ENCODE measurements at regions not wholly inside any gene's neighbourhood (a gene's known extent, or its start where the extent isn't known, plus 50 kb on each side); places are given as distances from the start of the nearest gene placed in this dataset.

DNA sequence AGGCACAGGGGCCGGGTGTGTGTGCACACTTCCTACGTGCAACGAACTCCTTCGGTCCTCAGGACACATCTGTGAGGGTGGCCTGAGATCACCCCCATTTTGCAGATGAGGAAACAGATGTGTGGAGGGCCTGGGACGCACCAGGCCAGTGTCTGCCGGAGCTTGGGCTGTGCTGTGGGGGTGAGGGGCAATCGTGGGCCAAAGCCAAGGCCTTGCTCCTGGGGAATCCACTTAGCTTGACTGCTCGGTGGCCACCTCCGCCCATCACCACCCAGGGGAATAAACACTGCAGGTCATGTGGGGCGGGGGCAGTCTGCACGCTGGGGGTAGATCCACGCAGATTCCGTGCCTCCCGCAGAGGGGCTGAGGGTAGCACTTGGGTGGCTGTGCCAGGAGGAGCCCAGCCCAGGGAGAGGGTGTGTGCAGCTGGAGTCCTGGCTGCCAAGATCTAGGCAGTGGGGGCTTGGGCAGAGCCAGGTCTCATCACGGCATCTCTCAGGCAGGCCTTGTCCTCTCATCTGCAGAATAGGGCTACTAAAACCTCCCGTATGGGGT is 70.8 kb upstream of the EN2 start:
- CTCF ChIA-PET (ENCODE audit: low intra/inter-chr PET ratio, low total read pairs) = no interaction called here

GRCh38 chr7:155388561-155388960 is 69.4 kb upstream of the EN2 start:
- BruUV-seq (replicated peaks) = no TSS peak
- ATAC-seq (no peak), FAIRE-seq (no peak), DNase-seq (ENCODE audit: low spot score) (no peak)
- H3K27me3 ChIP-seq (ENCODE audit: control insufficient read depth in 1 of 2, insufficient read depth in 2 of 2, low read length in 2 of 2) = peaks cover 4 to 71% of the 10 kb centered on the region in 2 experiments; a peak in 4 of 5 replicates
- peaks cover 22% of the 10 kb centered on the region for H3K4me1 ChIP-seq (ENCODE audit: insufficient read depth, low read length)
- H3K79me2 ChIP-seq (ENCODE audit: insufficient read depth, low read length) = no peaks in the 10 kb centered on the region
- no peaks in the 10 kb centered on the region for H3K9me3 ChIP-seq (ENCODE audit: low read length)
- no peaks in the 10 kb centered on the region for H3K36me3 ChIP-seq (replicated peaks in 1 of 2; ENCODE audit: control insufficient read depth in 1 of 2, insufficient read depth in 2 of 2, low read length in 2 of 2)
- in situ Hi-C loops (cut with HindIII; ENCODE audit: extremely low pct_ligation_motif_present, low pct_unique_long_range_greater_than_20kb) (loop anchor here (25.0 kb wide), 1 partner anchor 374 kb away; no protein-coding TSS in a partner anchor), intact Hi-C loops (cut with micrococcal nuclease; ENCODE audit: unreplicated experiment) (loop anchor here (10.0 kb wide), 1 partner anchor 376 kb away; no protein-coding TSS in a partner anchor)
- H3K27ac ChIP-seq (ENCODE audit: extremely low read length, insufficient read depth, low read length) = no peak overlapping the region
- WGBS (ENCODE audit: low lambda C conversion rate) = 34% methylated on average over 6 of the region's 11 CpGs
- H3K9ac ChIP-seq (ENCODE audit: insufficient read depth, low read depth, low read length) = no peak overlapping the region
- POLR2A ChIA-PET = no interaction called here
- H4K20me1 ChIP-seq (ENCODE audit: insufficient read depth, low read length) = no peaks in the 10 kb centered on the region
- H3K4me3 ChIP-seq (replicated peaks in 1 of 3; ENCODE audit: insufficient read depth in 1 of 3, low read depth in 2 of 3, low read length in 3 of 3) = no peak overlapping the region
- H3K4me2 ChIP-seq (ENCODE audit: low read depth, low read length) = no peak overlapping the region
- no peak overlapping the region for H2AFZ ChIP-seq (ENCODE audit: low read length)
- CTCF ChIA-PET (ENCODE audit: low intra/inter-chr PET ratio, low total read pairs) = no interaction called here
- no peak for TF ChIP-seq ZBTB7A (CRISPR knock-in tag; IDR thresholded peaks at IDR 0.05)
- no peak for TF ChIP-seq GTF3A (CRISPR knock-in tag; conservative IDR thresholded peaks at IDR 0.05)
- no peak for TF ChIP-seq ZNF260 (CRISPR knock-in tag; IDR thresholded peaks at IDR 0.05; ENCODE audit: borderline replicate concordance, low read depth)
- TF ChIP-seq ZNF616 (CRISPR knock-in tag; IDR thresholded peaks at IDR 0.05; ENCODE audit: low read depth) = no peak
- TF ChIP-seq, protein P1, sequence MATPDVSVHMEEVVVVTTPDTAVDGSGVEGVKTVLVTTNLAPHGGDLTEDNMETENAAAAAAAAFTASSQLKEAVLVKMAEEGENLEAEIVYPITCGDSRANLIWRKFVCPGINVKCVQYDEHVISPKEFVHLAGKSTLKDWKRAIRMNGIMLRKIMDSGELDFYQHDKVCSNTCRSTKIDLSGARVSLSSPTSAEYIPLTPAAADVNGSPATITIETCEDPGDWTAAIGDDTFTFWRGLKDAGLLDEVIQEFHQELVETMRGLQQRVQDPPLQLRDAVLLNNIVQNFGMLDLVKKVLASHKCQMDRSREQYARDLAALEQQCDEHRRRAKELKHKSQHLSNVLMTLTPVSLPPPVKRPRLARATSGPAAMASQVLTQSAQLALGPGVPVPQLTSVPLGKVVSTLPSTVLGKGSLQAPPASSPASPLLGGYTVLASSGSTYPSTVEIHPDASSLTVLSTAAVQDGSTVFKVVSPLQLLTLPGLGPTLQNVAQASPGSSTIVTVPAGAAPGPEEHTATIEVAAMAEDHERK (CRISPR knock-in tag; IDR thresholded peaks at IDR 0.05; ENCODE audit: low read depth) = no peak
- TF ChIP-seq FOXO4 (CRISPR knock-in tag; conservative IDR thresholded peaks at IDR 0.05) = no peak
- no peak for TF ChIP-seq PRPF4 (IDR thresholded peaks at IDR 0.05; ENCODE audit: low read depth, low read length, poor library complexity, severe bottlenecking)
- no peak for TF ChIP-seq FLYWCH1 (CRISPR knock-in tag; IDR thresholded peaks at IDR 0.05)
- TF ChIP-seq CBX2 (IDR thresholded peaks at IDR 0.05; ENCODE audit: low read depth, low read length) = no peak
- no peak for TF ChIP-seq CBX2 (CRISPR knock-in tag; IDR thresholded peaks at IDR 0.05; ENCODE audit: low read depth)
- no peak for TF ChIP-seq ZNF572 (CRISPR knock-in tag; IDR thresholded peaks at IDR 0.05)
- no peak for TF ChIP-seq ZNF20 (CRISPR knock-in tag; IDR thresholded peaks at IDR 0.05)
- no peak for TF ChIP-seq ZNF282 (IDR thresholded peaks at IDR 0.05; ENCODE audit: partially characterized antibody)

More for the DNA sequence above, 70.8 kb upstream of the EN2 start:
- Histone ChIP-seq H3K4me1 (ENCODE audit: insufficient read depth, low read length) (peaks cover 22% of the 10 kb centered on the region), H4K20me1 (ENCODE audit: insufficient read depth, low read length) (no peaks in the 10 kb centered on the region), H3K9ac (ENCODE audit: insufficient read depth, low read depth, low read length) (no peak overlapping the region), H3K79me2 (ENCODE audit: insufficient read depth, low read length) (no peaks in the 10 kb centered on the region), H3K36me3 (replicated peaks in 1 of 2; ENCODE audit: control insufficient read depth in 1 of 2, insufficient read depth in 2 of 2, low read length in 2 of 2) (no peaks in the 10 kb centered on the region), H3K9me3 (ENCODE audit: low read length) (no peaks in the 10 kb centered on the region), H3K27me3 (ENCODE audit: control insufficient read depth in 1 of 2, insufficient read depth in 2 of 2, low read length in 2 of 2) (peaks cover 5 to 73% of the 10 kb centered on the region in 2 experiments; a peak in 4 of 5 replicates), H3K4me2 (ENCODE audit: low read depth, low read length) (no peak overlapping the region), H3K4me3 (replicated peaks in 1 of 3; ENCODE audit: insufficient read depth in 1 of 3, low read depth in 2 of 3, low read length in 3 of 3) (no peak overlapping the region), H2AFZ (ENCODE audit: low read length) (no peak overlapping the region), H3K27ac (ENCODE audit: extremely low read length, insufficient read depth, low read length) (no peak overlapping the region)
- FAIRE-seq (no peak), ATAC-seq (no peak), DNase-seq (ENCODE audit: low spot score) (no peak)
- intact Hi-C loops (cut with micrococcal nuclease; ENCODE audit: unreplicated experiment) (loop anchor here (10.0 kb wide), 1 partner anchor 378 kb away; no protein-coding TSS in a partner anchor), in situ Hi-C loops (cut with HindIII; ENCODE audit: extremely low pct_ligation_motif_present, low pct_unique_long_range_greater_than_20kb) (loop anchor here (25.0 kb wide), 1 partner anchor 375 kb away; no protein-coding TSS in a partner anchor)
- POLR2A ChIA-PET = no interaction called here
- BruUV-seq (replicated peaks) = no TSS peak
- WGBS (ENCODE audit: low lambda C conversion rate) = 14% methylated on average over 2 of the region's 16 CpGs
- TF ChIP-seq ZNF781 (CRISPR knock-in tag; IDR thresholded peaks at IDR 0.05; ENCODE audit: borderline replicate concordance, not compliant biosample characterization) (no peak), ZNF460 (CRISPR knock-in tag; IDR thresholded peaks at IDR 0.05; ENCODE audit: borderline replicate concordance) (no peak), ZNF644 (CRISPR knock-in tag; IDR thresholded peaks at IDR 0.05; ENCODE audit: low read depth) (no peak)
